Right atrium auricular region (tissue), 2 donors: ENCODE measurements at regions not wholly inside any gene's neighbourhood (a gene's known extent, or its start where the extent isn't known, plus 50 kb on each side); places are given as distances from the start of the nearest gene placed in this dataset.
"Not testable (repeated sequence)": the region's sequence is repeated elsewhere in the genome, so short reads cannot be mapped to it uniquely, and the experiment has no call there.

ENCODE experiments used
- DNase-seq: peaks from one replicate; pipeline ENCODE4 v3.0.0-alpha.2; 2019; ENCODE audit warnings: low spot score
- H3K27ac ChIP-seq, 2 donors: fragments of 200-600 bp; sonication (generic); 1 replicate in 1 of 2; 2 replicates in 1 of 2; pipeline ENCODE4 v1.5.1; 2016 to 2019
- H3K27me3 ChIP-seq, 2 donors: fragments of 200-600 bp; sonication (generic); one replicate each; pipeline versions ENCODE4 v1.5.1 to v1.6.0; 2017 to 2019
- H3K36me3 ChIP-seq: fragments of 200-600 bp; sonication (generic); one replicate; pipeline ENCODE4 v1.5.1; 2016
- H3K4me1 ChIP-seq, 2 donors: fragments of 200-600 bp; sonication (generic); one replicate each; pipeline versions ENCODE4 v1.5.1 to v1.6.0; 2017 to 2019
- H3K4me3 ChIP-seq, 2 donors: fragments of 200-600 bp; sonication (generic); 1 replicate in 1 of 2; 2 replicates in 1 of 2; pipeline ENCODE4 v1.5.1; 2017 to 2019; ENCODE audit warnings: mild to moderate bottlenecking in 1 of 2, moderate library complexity in 1 of 2
- H3K9me3 ChIP-seq, 2 donors: fragments of 200-600 bp; sonication (generic); one replicate each; pipeline ENCODE4 v1.5.1; 2019
- CTCF ChIP-seq, 2 donors: fragments of 200-600 bp; sonication (generic); IDR thresholded peaks; one replicate each; pipeline ENCODE4 v1.5.1; 2019; ENCODE audit warnings: antibody characterized with exemption in 2 of 2

GRCh38 chr7:82655965-82656364, 212.4 kb upstream of the CACNA2D1 start:
- no peak for DNase-seq
- Histone ChIP-seq H3K9me3 (peaks cover 0 to 8% of the 10 kb centered on the region in 2 donors), H3K27ac (no peak overlapping the region), H3K27me3 (no peaks in the 10 kb centered on the region), H3K4me1 (no peaks in the 10 kb centered on the region), H3K4me3 (no peak overlapping the region), H3K36me3 (no peaks in the 10 kb centered on the region)
- TF ChIP-seq CTCF (IDR thresholded peaks at IDR 0.05) = no peak

- H3K27ac ChIP-seq, H3K36me3 ChIP-seq, H3K4me3 ChIP-seq, H3K9me3 ChIP-seq, H3K4me1 ChIP-seq, H3K27me3 ChIP-seq, DNase-seq: not testable (repeated sequence)
Observed at GRCh38 chr7:82650095-82650494, 206.5 kb upstream of the CACNA2D1 start.

- no peak for TF ChIP-seq CTCF (IDR thresholded peaks at IDR 0.05)
- H3K4me3 ChIP-seq = no peak overlapping the region
- H3K27me3 ChIP-seq = no peaks in the 10 kb centered on the region
- H3K9me3 ChIP-seq = no peaks in the 10 kb centered on the region
- H3K27ac ChIP-seq = no peak overlapping the region
- DNase-seq = no peak
- H3K4me1 ChIP-seq = no peaks in the 10 kb centered on the region
- no peaks in the 10 kb centered on the region for H3K36me3 ChIP-seq
Observed at GRCh38 chr7:82633592-82633991, 190.0 kb upstream of the CACNA2D1 start.

- no peaks in the 10 kb centered on the region for H3K4me1 ChIP-seq
- H3K4me3 ChIP-seq = no peak overlapping the region
- no peak for DNase-seq
Observed at GRCh38 chr7:82631998-82632397, 188.4 kb upstream of the CACNA2D1 start.

GRCh38 chr7:82629583-82629982, 186.0 kb upstream of the CACNA2D1 start:
- Histone ChIP-seq H3K36me3 (no peaks in the 10 kb centered on the region), H3K27ac (no peak overlapping the region), H3K4me3 (no peak overlapping the region), H3K9me3 (no peaks in the 10 kb centered on the region), H3K4me1 (no peaks in the 10 kb centered on the region), H3K27me3 (no peaks in the 10 kb centered on the region)
- TF ChIP-seq CTCF (IDR thresholded peaks at IDR 0.05) = no peak
- no peak for DNase-seq

More at GRCh38 chr7:82631998-82632397, 188.4 kb upstream of the CACNA2D1 start:
- Histone ChIP-seq H3K27ac (no peak overlapping the region), H3K9me3 (no peaks in the 10 kb centered on the region), H3K36me3 (no peaks in the 10 kb centered on the region), H3K27me3 (no peaks in the 10 kb centered on the region)
- TF ChIP-seq CTCF (IDR thresholded peaks at IDR 0.05) = no peak

- H3K27me3 ChIP-seq = no peaks in the 10 kb centered on the region
- H3K27ac ChIP-seq = no peak overlapping the region
- no peak for DNase-seq
- H3K4me1 ChIP-seq = no peaks in the 10 kb centered on the region
- H3K9me3 ChIP-seq = no peaks in the 10 kb centered on the region
- H3K4me3 ChIP-seq = no peak overlapping the region
- TF ChIP-seq CTCF (IDR thresholded peaks at IDR 0.05) = no peak
- H3K36me3 ChIP-seq = no peaks in the 10 kb centered on the region
Observed at GRCh38 chr7:82625377-82625776, 181.8 kb upstream of the CACNA2D1 start.
